Naive thymus-derived CD8-positive, alpha-beta T cell (primary cell): ENCODE measurements at regions not wholly inside any gene's neighbourhood (a gene's known extent, or its start where the extent isn't known, plus 50 kb on each side); places are given as distances from the start of the nearest gene placed in this dataset.
A peak's percentile ranks its signal among the peaks of the same experiment; 100 is the strongest.
"Not testable (repeated sequence)": the region's sequence is repeated elsewhere in the genome, so short reads cannot be mapped to it uniquely, and the experiment has no call there.

Experiments used
- ATAC-seq, 2 donors: fragments of 150-1000 bp; cut with Tn5 transposase in 1 of 2; sonication (Bioruptor Pico), chemical (Tn5 transposase) in 1 of 2; 1 replicate in 1 of 2; 2 replicates in 1 of 2; pipeline ENCODE4 v1.10.0; 2021; ENCODE audit warnings: mild to moderate bottlenecking in 2 of 2, moderate library complexity in 2 of 2
- POLR2A ChIA-PET: fragments of 350-600 bp; sonication (Branson Sonifier 250); formaldehyde crosslinking; loops from one replicate; lab custom pipeline; 2021; ENCODE audit warnings: antibody characterized with exemption; lab: Charles Lee
- DNase-seq, 10 donors: peaks; one replicate each; pipeline versions ENCODE4 v3.0.0 to v3.0.0-alpha.2; 2020 to 2022
- H3K27ac Mint-ChIP-seq, 10 donors: one replicate each; pipeline ENCODE4 v1.8.0; 2020 to 2022; ENCODE audit warnings: mild to moderate bottlenecking in 10 of 10, mixed read lengths in 10 of 10, moderate library complexity in 4 of 10, inconsistent platforms in 1 of 10
- H3K27me3 Mint-ChIP-seq, 5 donors: one replicate each; pipeline ENCODE4 v1.8.0; 2021 to 2022; ENCODE audit warnings: mixed read lengths in 5 of 5
- H3K36me3 Mint-ChIP-seq, 3 donors: one replicate each; pipeline ENCODE4 v1.8.0; 2020 to 2022; ENCODE audit warnings: mixed read lengths in 3 of 3, mild to moderate bottlenecking in 2 of 3, inconsistent platforms in 1 of 3
- H3K4me1 Mint-ChIP-seq, 4 donors: one replicate each; pipeline ENCODE4 v1.8.0; 2021 to 2022; ENCODE audit warnings: mixed read lengths in 4 of 4
- H3K4me3 Mint-ChIP-seq, 10 donors: one replicate each; pipeline ENCODE4 v1.8.0; 2020 to 2022; ENCODE audit warnings: mild to moderate bottlenecking in 10 of 10, mixed read lengths in 10 of 10, moderate library complexity in 6 of 10, inconsistent platforms in 1 of 10
- H3K9me3 Mint-ChIP-seq, 9 donors: one replicate each; pipeline ENCODE4 v1.8.0; 2020 to 2022; ENCODE audit warnings: mixed read lengths in 9 of 9, mild to moderate bottlenecking in 3 of 9, inconsistent platforms in 1 of 9, moderate library complexity in 1 of 9

GRCh38 chr1:149364188-149364981, 110.5 kb upstream of the NBPF19 start:
- H3K9me3 Mint-ChIP-seq, ATAC-seq, H3K27me3 Mint-ChIP-seq, H3K27ac Mint-ChIP-seq, H3K36me3 Mint-ChIP-seq, POLR2A ChIA-PET, H3K4me3 Mint-ChIP-seq, DNase-seq: not testable (repeated sequence)
- peaks cover 0 to 13% (median 5%) of the 10 kb centered on the region in 4 donors for H3K4me1 Mint-ChIP-seq

- H3K36me3 Mint-ChIP-seq, H3K4me3 Mint-ChIP-seq, POLR2A ChIA-PET, H3K9me3 Mint-ChIP-seq, DNase-seq, ATAC-seq, H3K27ac Mint-ChIP-seq, H3K27me3 Mint-ChIP-seq: not testable (repeated sequence)
- peaks cover 0 to 13% (median 5%) of the 10 kb centered on the region in 4 donors for H3K4me1 Mint-ChIP-seq
Observed at GRCh38 chr1:149366402-149366801, 108.4 kb upstream of the NBPF19 start.

- H3K36me3 Mint-ChIP-seq, DNase-seq, H3K9me3 Mint-ChIP-seq, POLR2A ChIA-PET, H3K4me3 Mint-ChIP-seq, ATAC-seq, H3K27me3 Mint-ChIP-seq, H3K27ac Mint-ChIP-seq: not testable (repeated sequence)
- peaks cover 0 to 13% (median 5%) of the 10 kb centered on the region in 4 donors for H3K4me1 Mint-ChIP-seq
Observed at GRCh38 chr1:149367472-149368044, 107.3 kb upstream of the NBPF19 start.

DNA sequence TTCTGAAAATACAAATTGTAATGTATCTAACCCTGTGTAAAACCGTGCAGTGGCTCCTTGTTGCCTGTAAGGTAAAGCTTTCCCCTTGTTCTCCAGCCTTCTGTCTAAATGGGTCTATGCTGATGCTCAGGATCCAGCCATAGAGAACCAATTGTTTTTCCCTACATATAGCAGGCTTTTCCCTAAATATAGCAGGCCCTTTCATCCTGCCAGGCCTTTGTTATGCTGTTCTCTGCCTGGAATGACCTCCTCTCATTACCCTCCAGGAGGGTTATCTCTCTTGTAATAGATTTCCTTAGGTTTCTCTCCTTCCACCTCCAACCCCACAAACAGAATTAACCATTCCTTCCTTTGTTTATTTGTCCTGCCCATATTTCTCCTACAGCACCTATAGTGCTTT, 106.5 kb upstream of the NBPF19 start:
- H3K4me3 Mint-ChIP-seq, POLR2A ChIA-PET, H3K36me3 Mint-ChIP-seq, H3K27me3 Mint-ChIP-seq, ATAC-seq, H3K9me3 Mint-ChIP-seq, DNase-seq: not testable (repeated sequence)
- peaks cover 3 to 16% (median 7%) of the 10 kb centered on the region in 4 donors for H3K4me1 Mint-ChIP-seq
- H3K27ac Mint-ChIP-seq, result peak overlapping the region in 1 of 10 donors; percentile 51

- ATAC-seq, H3K27me3 Mint-ChIP-seq, H3K4me3 Mint-ChIP-seq, H3K9me3 Mint-ChIP-seq, H3K36me3 Mint-ChIP-seq, POLR2A ChIA-PET, DNase-seq, H3K27ac Mint-ChIP-seq: not testable (repeated sequence)
- H3K4me1 Mint-ChIP-seq, result peaks cover 6 to 19% (median 7%) of the 10 kb centered on the region in 4 donors
Observed at GRCh38 chr1:149369081-149369480, 105.8 kb upstream of the NBPF19 start.

DNA sequence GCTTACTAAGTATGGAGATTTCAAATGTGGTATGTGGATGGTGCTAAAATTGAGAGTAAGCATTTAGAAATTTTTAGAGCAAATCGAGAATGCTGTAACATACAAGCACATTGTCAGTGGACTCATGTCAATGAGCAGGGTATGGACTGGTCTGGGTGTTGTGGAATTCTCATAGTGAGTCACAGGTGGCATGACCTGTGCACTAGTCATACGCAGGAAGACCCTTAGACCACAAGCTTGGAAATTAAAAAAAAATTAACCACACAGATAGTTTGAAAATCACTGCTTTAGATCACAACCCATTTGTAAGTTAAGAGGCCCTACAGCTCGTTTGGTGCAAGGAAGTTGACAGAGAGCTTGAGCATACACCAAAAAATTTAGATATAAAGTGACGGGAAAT, 102.9 kb upstream of the NBPF19 start:
- H3K4me3 Mint-ChIP-seq, H3K27me3 Mint-ChIP-seq, H3K9me3 Mint-ChIP-seq, DNase-seq, POLR2A ChIA-PET, H3K36me3 Mint-ChIP-seq, H3K27ac Mint-ChIP-seq, H3K4me1 Mint-ChIP-seq: not testable (repeated sequence)
- ATAC-seq, result peak; percentile 40 to 78

DNA sequence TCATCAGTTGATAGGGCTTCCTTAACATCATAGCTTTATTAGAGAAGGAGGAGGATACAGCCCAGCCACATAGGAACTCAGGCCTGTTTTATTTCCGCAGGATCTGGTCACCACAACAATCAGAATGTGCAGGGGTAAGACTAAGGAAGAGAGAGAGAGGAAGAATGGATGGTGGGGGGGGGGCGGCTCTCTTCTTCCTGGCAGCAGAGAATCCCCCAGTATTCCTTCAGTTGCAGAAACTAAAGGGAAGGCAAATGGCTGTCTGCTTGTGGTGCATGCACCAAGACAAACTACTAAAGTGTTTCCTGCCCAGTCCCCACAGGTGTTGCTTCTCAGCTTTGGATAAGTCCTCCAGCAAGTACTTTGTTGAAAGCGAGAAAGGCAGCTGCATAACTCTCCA, 96.4 kb upstream of the NBPF19 start:
- not testable (repeated sequence) for H3K4me3 Mint-ChIP-seq

DNA sequence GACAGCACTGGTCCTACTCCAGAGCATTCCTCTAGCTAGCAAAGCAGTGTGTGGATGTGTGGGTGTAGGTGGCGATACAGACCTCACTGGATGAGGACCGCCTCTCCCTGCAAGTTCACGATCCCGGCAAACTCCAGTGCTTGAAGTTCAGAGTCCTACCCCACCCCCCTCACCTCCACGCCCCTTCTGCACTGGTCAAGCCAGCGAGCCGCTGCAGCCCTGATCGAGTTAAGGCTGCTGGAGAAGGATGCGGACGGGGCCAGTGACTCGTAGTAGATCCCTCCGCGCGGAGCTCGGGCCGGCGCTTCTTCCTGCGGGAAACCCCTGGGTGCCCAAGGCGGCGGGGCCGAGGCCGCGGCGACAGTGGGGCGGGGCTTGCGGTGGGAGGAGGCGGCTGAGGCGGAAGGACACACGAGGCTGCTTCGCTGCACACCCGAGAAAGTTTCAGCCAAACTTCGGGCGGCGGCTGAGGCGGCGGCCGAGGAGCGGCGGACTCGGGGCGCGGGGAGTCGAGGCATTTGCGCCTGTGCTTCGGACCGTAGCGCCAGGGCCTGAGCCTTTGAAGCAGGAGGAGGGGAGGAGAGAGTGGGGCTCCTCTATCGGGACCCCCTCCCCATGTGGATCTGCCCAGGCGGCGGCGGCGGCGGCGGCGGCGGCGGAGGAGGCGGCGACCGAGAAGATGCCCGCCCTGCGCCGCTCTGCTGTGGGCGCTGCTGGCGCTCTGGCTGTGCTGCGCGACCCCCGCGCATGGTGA, 84.5 kb upstream of the NBPF19 start:
- H3K36me3 Mint-ChIP-seq, H3K9me3 Mint-ChIP-seq, POLR2A ChIA-PET, H3K27me3 Mint-ChIP-seq: not testable (repeated sequence)
- ATAC-seq (peak; percentile 82 to 91), DNase-seq (peak; percentile 26 to 87 (median 64))
- Mint-ChIP-seq H3K27ac (peak overlapping the region; percentile 53 to 94 (median 82)), H3K4me3 (peak overlapping the region; percentile 74 to 94 (median 88)), H3K4me1 (peaks cover 1 to 15% (median 7%) of the 10 kb centered on the region in 4 donors)

More for the DNA sequence above, 96.4 kb upstream of the NBPF19 start:
- H3K36me3 Mint-ChIP-seq, POLR2A ChIA-PET, DNase-seq, ATAC-seq, H3K27me3 Mint-ChIP-seq, H3K4me1 Mint-ChIP-seq, H3K9me3 Mint-ChIP-seq, H3K27ac Mint-ChIP-seq: not testable (repeated sequence)

- peak; percentile 43 to 55 for ATAC-seq
- H3K9me3 Mint-ChIP-seq, DNase-seq, H3K36me3 Mint-ChIP-seq, H3K27ac Mint-ChIP-seq, H3K27me3 Mint-ChIP-seq, POLR2A ChIA-PET: not testable (repeated sequence)
- Mint-ChIP-seq H3K4me1 (peaks cover 1 to 18% (median 6%) of the 10 kb centered on the region in 4 donors), H3K4me3 (peak overlapping the region in 1 of 10 donors; percentile 74)
Observed at GRCh38 chr1:149390931-149391330, 83.9 kb upstream of the NBPF19 start.

- peak overlapping the region in 3 of 10 donors; percentile 19 to 45 (median 29) for H3K4me3 Mint-ChIP-seq
- H3K27ac Mint-ChIP-seq, result peak overlapping the region in 2 of 10 donors; percentile 18 to 32
- H3K27me3 Mint-ChIP-seq, H3K36me3 Mint-ChIP-seq, H3K9me3 Mint-ChIP-seq, ATAC-seq, DNase-seq, POLR2A ChIA-PET: not testable (repeated sequence)
- peaks cover 2 to 24% (median 10%) of the 10 kb centered on the region in 4 donors for H3K4me1 Mint-ChIP-seq
Observed at GRCh38 chr1:149395802-149396201, 79.0 kb upstream of the NBPF19 start.

DNA sequence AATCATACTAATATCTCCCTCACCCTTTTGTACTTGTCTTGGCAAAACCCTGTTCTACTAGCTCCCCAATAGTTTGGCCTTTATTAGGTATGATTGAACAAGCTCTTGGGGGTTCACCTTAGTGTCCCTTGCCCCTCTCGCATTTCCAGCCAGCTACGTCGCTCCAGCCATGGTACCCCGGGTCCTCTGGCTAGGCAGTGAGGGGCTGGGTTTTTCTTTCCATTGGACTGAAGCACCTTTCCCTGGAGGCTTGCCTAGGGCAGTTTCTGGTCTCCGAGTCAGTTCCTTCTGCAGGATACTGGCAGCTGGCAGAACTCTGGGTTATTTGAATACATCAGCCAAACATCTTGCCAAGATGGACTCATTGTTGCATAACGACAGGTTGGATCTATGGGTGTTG, 76.3 kb upstream of the NBPF19 start:
- peaks cover 2 to 18% (median 11%) of the 10 kb centered on the region in 4 donors for H3K4me1 Mint-ChIP-seq
- H3K27me3 Mint-ChIP-seq, ATAC-seq, H3K9me3 Mint-ChIP-seq, DNase-seq, H3K36me3 Mint-ChIP-seq, POLR2A ChIA-PET: not testable (repeated sequence)
- peak overlapping the region in 9 of 10 donors; percentile 59 to 89 (median 84) for H3K27ac Mint-ChIP-seq
- H3K4me3 Mint-ChIP-seq, result peak overlapping the region; percentile 52 to 87 (median 72)

DNA sequence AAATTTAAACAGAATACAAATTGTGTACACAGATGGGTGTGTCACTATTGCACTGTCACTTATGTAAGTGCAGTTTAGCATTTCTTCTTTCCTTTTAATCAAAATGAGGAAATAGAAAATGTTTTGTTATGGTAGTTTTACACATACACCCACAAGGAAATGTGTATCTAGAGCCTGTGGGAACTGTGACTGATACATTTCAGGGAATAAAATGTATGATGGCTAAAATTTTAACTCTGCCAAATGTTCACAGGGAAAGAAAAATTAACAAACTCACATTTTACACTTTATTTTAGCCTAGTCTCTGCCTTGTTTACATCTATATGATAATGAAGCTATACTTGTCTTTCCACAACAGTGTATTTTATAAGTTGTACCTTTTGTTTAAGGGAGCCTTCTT, 66.4 kb upstream of the NBPF19 start:
- H3K36me3 Mint-ChIP-seq, H3K27ac Mint-ChIP-seq, POLR2A ChIA-PET, H3K4me1 Mint-ChIP-seq, H3K9me3 Mint-ChIP-seq, H3K27me3 Mint-ChIP-seq, ATAC-seq, DNase-seq: not testable (repeated sequence)
- H3K4me3 Mint-ChIP-seq, result peak overlapping the region in 1 of 10 donors; percentile 45

GRCh38 chr1:149415373-149415772, 59.5 kb upstream of the NBPF19 start:
- ATAC-seq, POLR2A ChIA-PET, H3K27me3 Mint-ChIP-seq, H3K27ac Mint-ChIP-seq, H3K36me3 Mint-ChIP-seq, DNase-seq, H3K4me1 Mint-ChIP-seq, H3K4me3 Mint-ChIP-seq, H3K9me3 Mint-ChIP-seq: not testable (repeated sequence)
